HEK293T (cell line): ENCODE measurements at regions not wholly inside any gene's neighbourhood (a gene's known extent, or its start where the extent isn't known, plus 50 kb on each side); places are given as distances from the start of the nearest gene placed in this dataset.
A peak's percentile ranks its signal among the peaks of the same experiment; 100 is the strongest.

Experiments
- CTCF ChIA-PET: fragments of 350-600 bp; formaldehyde crosslinking; extraction: SDS; loops from one replicate; lab custom pipeline; 2021; ENCODE audit warnings: antibody characterized with exemption, inconsistent platforms; lab: Yijun Ruan, JAX
- POLR2A ChIA-PET: fragments of 350-600 bp; formaldehyde crosslinking; extraction: SDS; loops from one replicate; lab custom pipeline; 2020; ENCODE audit warnings: antibody characterized with exemption, inconsistent platforms; lab: Yijun Ruan, JAX
- DNase-seq: peaks from one replicate; pipeline ENCODE4 v3.0.0; 2012; ENCODE audit warnings: mixed read lengths; ENCODE audit errors: extremely low spot score
- ARNT ChIP-seq: fragments of 450-650 bp; IDR thresholded peaks from 2 replicates; pipeline ENCODE4 v1.6.1; 2017; ENCODE audit warnings: mild to moderate bottlenecking
- BHLHE40 ChIP-seq: fragments of 450-650 bp; IDR thresholded peaks from 2 replicates; pipeline ENCODE4 v1.6.1; 2016; ENCODE audit warnings: mild to moderate bottlenecking, moderate library complexity, borderline replicate concordance
- CTBP1 ChIP-seq: fragments of 450-650 bp; IDR thresholded peaks from 2 replicates; pipeline ENCODE4 v1.6.1; 2016; ENCODE audit warnings: borderline replicate concordance
- ELF4 ChIP-seq: fragments of 450-650 bp; IDR thresholded peaks from 2 replicates; pipeline ENCODE4 v1.6.1; 2017; ENCODE audit warnings: antibody characterized with exemption
- FOXA1 ChIP-seq: fragments of 450-650 bp; IDR thresholded peaks from 2 replicates; pipeline ENCODE4 v1.6.1; 2016; ENCODE audit warnings: mild to moderate bottlenecking
- FOXK2 ChIP-seq: fragments of 450-650 bp; IDR thresholded peaks from 2 replicates; pipeline ENCODE4 v1.6.1; 2016; ENCODE audit warnings: mild to moderate bottlenecking
- FOXM1 ChIP-seq: fragments of 450-650 bp; IDR thresholded peaks from 2 replicates; pipeline ENCODE4 v1.6.1; 2017; ENCODE audit warnings: mild to moderate bottlenecking, borderline replicate concordance
- HDGF ChIP-seq: fragments of 450-650 bp; IDR thresholded peaks from 2 replicates; pipeline ENCODE4 v1.6.1; 2017; ENCODE audit warnings: antibody characterized with exemption, borderline replicate concordance
- L3MBTL2 ChIP-seq: fragments of 450-650 bp; conservative IDR thresholded peaks from 2 replicates; pipeline ENCODE4 v1.6.1; 2016; ENCODE audit warnings: mild to moderate bottlenecking
- LEF1 ChIP-seq: fragments of 450-650 bp; IDR thresholded peaks from 2 replicates; pipeline ENCODE4 v1.6.1; 2017; ENCODE audit warnings: mild to moderate bottlenecking, borderline replicate concordance
- NFRKB ChIP-seq: fragments of 450-650 bp; IDR thresholded peaks from 2 replicates; pipeline ENCODE4 v1.6.1; 2016; ENCODE audit warnings: mild to moderate bottlenecking, moderate library complexity
- SP1 ChIP-seq: fragments of 450-650 bp; IDR thresholded peaks from 2 replicates; pipeline ENCODE4 v1.6.1; 2017
- SUZ12 ChIP-seq: fragments of 450-650 bp; IDR thresholded peaks from 2 replicates; pipeline ENCODE4 v1.6.1; 2016; ENCODE audit warnings: mild to moderate bottlenecking
- TARDBP ChIP-seq: fragments of 450-650 bp; IDR thresholded peaks from 2 replicates; pipeline ENCODE4 v1.6.1; 2016
- ZNF384 ChIP-seq: fragments of 450-650 bp; IDR thresholded peaks from 2 replicates; pipeline ENCODE4 v1.6.1; 2016
- TF ChIP-seq, protein P1 (sequence below): fragments of 450-650 bp; IDR thresholded peaks from 2 replicates; pipeline ENCODE4 v1.6.1; 2016

DNA sequence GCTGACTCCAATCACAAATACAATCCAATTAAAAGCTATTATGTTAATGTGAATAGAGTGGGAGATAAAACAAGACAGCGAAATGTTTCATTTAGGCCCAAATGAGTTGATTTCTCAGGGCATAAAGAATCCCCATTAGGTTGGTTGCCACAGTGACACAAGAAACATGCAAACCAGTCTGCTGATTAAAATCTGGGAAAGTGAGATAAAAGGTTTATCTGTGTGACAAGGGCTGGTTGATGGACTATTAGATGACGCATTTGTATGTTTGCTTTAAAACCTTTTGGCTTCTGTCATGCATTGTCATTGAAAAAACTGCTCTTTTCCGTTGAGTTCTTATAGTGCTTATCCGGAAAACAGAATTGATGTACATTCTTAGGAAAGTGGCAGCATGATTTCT is 658.2 kb downstream of the GATA3 start:
- DNase-seq, result no peak
- ChIA-PET POLR2A (no interaction called here), CTCF (no interaction called here)
- TF ChIP-seq HDGF, result no peak
- TF ChIP-seq SUZ12, result no peak
- TF ChIP-seq FOXA1, result no peak
- TF ChIP-seq ELF4, result no peak

DNA sequence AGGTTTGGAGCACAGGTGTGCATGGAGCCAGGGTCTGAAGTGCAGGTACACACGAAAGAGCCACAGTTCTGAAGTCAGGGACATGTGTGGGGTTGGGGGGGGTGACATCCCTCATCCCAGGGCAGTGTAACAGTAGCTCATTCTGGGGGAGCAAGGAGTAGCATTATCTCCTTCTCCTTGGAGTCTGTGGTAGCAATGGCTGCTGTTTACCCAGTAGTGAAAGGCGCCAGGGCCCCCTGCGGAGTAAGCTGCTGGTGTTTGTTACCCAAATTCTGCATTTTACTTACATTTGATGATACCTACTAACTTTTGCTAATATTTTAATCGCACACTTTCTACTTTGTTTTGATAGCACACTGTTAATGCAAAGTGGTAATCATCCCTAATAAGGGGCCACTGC is 665.5 kb downstream of the GATA3 start:
- TF ChIP-seq CTBP1, result no peak
- TF ChIP-seq FOXA1, result no peak
- TF ChIP-seq HDGF, result no peak
- TF ChIP-seq ZNF384, result no peak
- no peak for TF ChIP-seq NFRKB
- no peak for TF ChIP-seq ARNT
- TF ChIP-seq TARDBP, result no peak
- CTCF ChIA-PET, result no interaction called here
- DNase-seq, result no peak
- POLR2A ChIA-PET, result no interaction called here

DNA sequence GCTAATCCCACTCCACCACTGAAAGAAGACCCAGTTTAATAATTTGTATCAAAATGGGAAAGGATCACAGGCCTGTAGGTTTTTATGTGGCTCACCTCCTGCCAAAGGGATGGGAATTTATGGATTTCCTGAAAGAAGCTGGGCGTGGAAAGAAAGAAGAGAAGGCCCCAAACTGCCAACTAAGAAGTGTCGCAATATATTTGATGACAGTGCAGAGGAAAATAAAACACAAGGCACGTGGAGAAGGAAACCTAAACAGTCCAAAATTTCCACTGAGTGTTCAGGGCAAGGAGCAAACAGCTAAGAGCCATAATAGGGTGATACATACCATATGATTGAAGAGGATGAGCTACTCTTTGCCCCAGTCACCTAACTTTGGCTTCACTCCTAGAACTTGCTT is 667.2 kb downstream of the GATA3 start:
- CTCF ChIA-PET, result interaction anchor here (0.7 kb wide), 1 partner anchor 318 kb away, joined by 3 read pairs; no protein-coding TSS in a partner anchor
- DNase-seq, result no peak
- TF ChIP-seq ARNT (no peak), CTBP1 (no peak), L3MBTL2 (no peak), FOXM1 (no peak), SUZ12 (no peak), FOXA1 (no peak), TARDBP (no peak), SP1 (no peak), LEF1 (no peak), NFRKB (no peak), ZNF384 (no peak)
- TF ChIP-seq, protein P1, sequence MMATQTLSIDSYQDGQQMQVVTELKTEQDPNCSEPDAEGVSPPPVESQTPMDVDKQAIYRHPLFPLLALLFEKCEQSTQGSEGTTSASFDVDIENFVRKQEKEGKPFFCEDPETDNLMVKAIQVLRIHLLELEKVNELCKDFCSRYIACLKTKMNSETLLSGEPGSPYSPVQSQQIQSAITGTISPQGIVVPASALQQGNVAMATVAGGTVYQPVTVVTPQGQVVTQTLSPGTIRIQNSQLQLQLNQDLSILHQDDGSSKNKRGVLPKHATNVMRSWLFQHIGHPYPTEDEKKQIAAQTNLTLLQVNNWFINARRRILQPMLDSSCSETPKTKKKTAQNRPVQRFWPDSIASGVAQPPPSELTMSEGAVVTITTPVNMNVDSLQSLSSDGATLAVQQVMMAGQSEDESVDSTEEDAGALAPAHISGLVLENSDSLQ, result no peak
- POLR2A ChIA-PET, result no interaction called here

DNA sequence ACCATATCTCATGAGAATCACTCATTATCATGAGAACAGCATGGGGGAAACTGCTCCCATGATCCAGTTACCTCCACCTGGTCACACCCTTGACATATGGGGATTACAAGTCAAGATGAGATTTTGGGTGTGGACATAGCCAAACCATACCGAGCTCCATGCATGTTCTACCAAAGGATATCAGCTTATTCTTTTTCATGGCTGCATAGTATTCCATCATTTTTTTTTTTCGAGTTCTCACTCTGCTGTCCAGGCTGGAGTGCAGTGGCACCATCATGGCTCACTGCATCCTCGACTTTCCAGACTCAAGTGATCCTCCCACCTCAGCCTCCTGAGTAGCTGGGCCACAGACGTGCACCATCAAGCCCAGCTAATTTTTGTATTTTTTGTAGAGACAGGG is 668.3 kb downstream of the GATA3 start:
- TF ChIP-seq SUZ12, result no peak
- TF ChIP-seq BHLHE40, result no peak
- TF ChIP-seq LEF1, result no peak
- no peak for TF ChIP-seq HDGF
- no peak for TF ChIP-seq FOXM1
- no peak for TF ChIP-seq FOXA1
- no peak for TF ChIP-seq ARNT
- no peak for TF ChIP-seq ZNF384
- TF ChIP-seq, protein P1, result no peak
- ChIA-PET CTCF (no interaction called here), POLR2A (no interaction called here)
- DNase-seq, result no peak

DNA sequence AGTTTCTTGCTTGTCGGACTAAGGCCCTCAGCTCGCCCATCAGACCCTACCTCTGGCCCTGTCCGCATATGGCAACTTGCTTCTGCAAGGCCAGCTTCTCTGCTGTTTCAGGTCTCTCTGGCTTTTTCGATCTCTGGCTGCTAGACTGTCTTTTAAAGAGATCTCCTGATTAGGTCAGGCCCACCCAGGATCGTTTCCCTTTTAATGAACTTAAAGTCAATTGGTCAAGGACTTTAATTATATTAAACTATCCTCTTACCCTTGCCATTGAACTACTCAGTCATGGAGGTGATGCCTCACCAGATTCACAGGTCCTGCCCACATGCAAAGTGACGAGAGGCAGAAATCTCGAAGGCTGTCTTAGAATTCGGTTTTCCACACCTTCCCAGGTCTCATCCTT is 670.9 kb downstream of the GATA3 start:
- POLR2A ChIA-PET, result no interaction called here
- TF ChIP-seq BHLHE40 (no peak), L3MBTL2 (no peak), SUZ12 (no peak), ELF4 (no peak), LEF1 (no peak), FOXK2 (no peak), NFRKB (no peak), TARDBP (no peak), FOXM1 (no peak), HDGF (no peak), ARNT (no peak), FOXA1 (no peak), ZNF384 (no peak), SP1 (no peak), CTBP1 (no peak)
- TF ChIP-seq, protein P1, result no peak
- DNase-seq, result no peak
- CTCF ChIA-PET, result no interaction called here

DNA sequence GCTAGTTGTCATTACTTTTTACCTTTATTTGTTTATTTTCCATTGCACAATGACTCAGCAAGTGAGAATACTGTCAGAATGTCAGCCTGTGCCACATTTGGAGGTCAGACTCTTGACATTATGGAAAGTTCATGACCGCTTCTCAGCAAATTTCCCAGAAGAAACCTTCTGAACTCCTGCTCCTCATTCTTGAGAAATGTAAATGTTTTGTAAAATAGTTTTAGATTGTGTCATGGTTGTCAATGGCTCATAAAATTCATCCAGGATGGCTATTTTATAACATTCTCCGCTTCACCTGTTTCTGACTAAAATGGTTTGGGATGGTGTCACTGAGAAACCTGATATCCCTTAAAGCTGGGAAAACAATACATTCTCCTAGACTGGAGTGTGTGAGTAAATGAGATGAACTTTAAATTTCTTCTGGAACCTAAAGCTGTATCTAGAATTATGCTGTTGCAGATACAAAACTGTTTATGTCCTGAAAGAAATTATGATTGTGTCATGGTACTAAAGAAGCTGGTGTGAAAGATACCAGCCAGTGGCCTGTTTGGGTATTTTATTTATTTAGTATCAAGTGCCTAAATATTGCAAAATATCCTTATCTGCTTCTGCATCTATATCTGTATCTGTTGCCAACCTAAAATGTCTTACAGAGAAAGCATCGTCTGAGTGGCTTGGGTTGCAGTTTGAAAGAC is 671.7 kb downstream of the GATA3 start:
- TF ChIP-seq CTBP1, result no peak
- no peak for DNase-seq
- POLR2A ChIA-PET, result no interaction called here
- CTCF ChIA-PET, result no interaction called here

DNA sequence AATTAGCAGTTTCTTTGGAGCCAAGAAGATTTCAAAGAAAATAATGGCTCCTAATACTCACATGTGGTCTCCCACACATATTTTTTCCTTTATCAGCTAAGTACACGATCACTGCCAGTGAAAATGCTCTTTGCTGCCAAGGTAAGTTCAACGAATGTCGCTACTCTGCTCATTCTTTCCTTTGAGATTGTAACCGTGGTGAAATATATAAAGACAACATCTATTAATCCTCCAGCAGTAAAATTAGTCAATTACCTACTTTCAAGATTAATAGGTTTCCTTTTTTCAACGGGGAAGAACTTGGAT is 672.2 kb downstream of the GATA3 start:
- no peak for DNase-seq
- TF ChIP-seq, protein P1, result no peak
- TF ChIP-seq L3MBTL2, result peak; percentile 53
- CTCF ChIA-PET, result no interaction called here
- POLR2A ChIA-PET, result no interaction called here
